NT2/D1 (cell line): ENCODE measurements at regions not wholly inside any gene's neighbourhood (a gene's known extent, or its start where the extent isn't known, plus 50 kb on each side); places are given as distances from the start of the nearest gene placed in this dataset.
A peak's percentile ranks its signal among the peaks of the same experiment; 100 is the strongest.
"Not testable (repeated sequence)": the region's sequence is repeated elsewhere in the genome, so short reads cannot be mapped to it uniquely, and the experiment has no call there.

Experiments
- DNase-seq: peaks from one replicate; pipeline ENCODE4 v3.0.0-alpha.2; 2011; ENCODE audit warnings: low read depth, low spot score
- H3K27me3 ChIP-seq: 2 replicates; pipeline ENCODE4 v1.6.0; 2011; ENCODE audit warnings: mild to moderate bottlenecking; ENCODE audit not compliant: insufficient read length, insufficient read depth
- H3K36me3 ChIP-seq: 2 replicates; pipeline ENCODE4 v1.6.1; 2011; ENCODE audit warnings: mild to moderate bottlenecking, low read length, mixed read lengths; ENCODE audit not compliant: insufficient read depth, insufficient read length
- H3K4me1 ChIP-seq: 2 replicates; pipeline ENCODE4 v1.5.1; 2011; ENCODE audit not compliant: insufficient read depth, insufficient read length
- H3K4me3 ChIP-seq: 2 replicates; pipeline ENCODE4 v1.5.1; 2011; ENCODE audit warnings: low read depth; ENCODE audit not compliant: insufficient read length
- H3K9ac ChIP-seq: 2 replicates; pipeline ENCODE4 v1.6.0; 2011; ENCODE audit warnings: low read depth; ENCODE audit not compliant: insufficient read length
- H3K9me3 ChIP-seq: 2 replicates; pipeline ENCODE4 v1.5.1; 2011; ENCODE audit warnings: mild to moderate bottlenecking, low read length; ENCODE audit not compliant: insufficient read depth
- SUZ12 ChIP-seq: IDR thresholded peaks from 2 replicates; pipeline ENCODE4 v1.6.1; 2011; ENCODE audit not compliant: insufficient read length, insufficient read depth; ENCODE audit errors: extremely low read depth
- YY1 ChIP-seq: IDR thresholded peaks from 2 replicates; pipeline ENCODE4 v1.6.1; 2011; ENCODE audit not compliant: insufficient read length, insufficient read depth
- ZNF274 ChIP-seq: IDR thresholded peaks from 2 replicates; pipeline ENCODE4 v1.6.1; 2011; ENCODE audit warnings: mild to moderate bottlenecking, low read depth, low read length

- H3K9me3 ChIP-seq: no peaks in the 10 kb centered on the region
- H3K4me3 ChIP-seq: no peak overlapping the region
- H3K36me3 ChIP-seq: no peaks in the 10 kb centered on the region
- no peaks in the 10 kb centered on the region for H3K27me3 ChIP-seq
- TF ChIP-seq SUZ12: no peak
- TF ChIP-seq ZNF274: no peak
- TF ChIP-seq YY1: no peak
- H3K4me1 ChIP-seq: no peaks in the 10 kb centered on the region
- no peak for DNase-seq
- H3K9ac ChIP-seq: no peak overlapping the region
Observed at GRCh38 chrX:131626681-131627296, 82.9 kb downstream of the OR13H1 start.

DNA sequence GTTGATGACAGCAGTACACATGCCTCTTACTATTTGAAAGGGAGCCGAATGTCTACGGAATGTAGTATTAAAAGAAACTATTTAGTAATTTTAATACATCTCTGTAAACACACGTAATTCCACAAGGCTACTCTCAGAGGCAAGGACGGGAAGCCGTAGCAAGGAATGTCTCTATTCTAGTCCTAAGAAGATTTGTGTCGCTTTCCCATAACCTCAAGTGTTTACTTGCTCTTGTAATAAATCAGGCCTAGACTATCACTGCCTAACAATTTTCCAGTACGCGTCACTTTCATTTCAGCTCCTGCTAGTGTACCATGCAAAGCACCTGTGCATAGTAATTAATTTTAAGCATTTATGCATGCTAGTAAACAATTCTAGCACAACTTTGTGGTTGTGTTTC lies 86.7 kb downstream of the OR13H1 start:
- Histone ChIP-seq H3K9me3 (no peaks in the 10 kb centered on the region), H3K4me3 (no peak overlapping the region), H3K9ac (no peak overlapping the region), H3K36me3 (no peaks in the 10 kb centered on the region), H3K4me1 (no peaks in the 10 kb centered on the region), H3K27me3 (no peaks in the 10 kb centered on the region)
- DNase-seq: no peak
- TF ChIP-seq YY1 (no peak), ZNF274 (no peak), SUZ12 (no peak)

DNA sequence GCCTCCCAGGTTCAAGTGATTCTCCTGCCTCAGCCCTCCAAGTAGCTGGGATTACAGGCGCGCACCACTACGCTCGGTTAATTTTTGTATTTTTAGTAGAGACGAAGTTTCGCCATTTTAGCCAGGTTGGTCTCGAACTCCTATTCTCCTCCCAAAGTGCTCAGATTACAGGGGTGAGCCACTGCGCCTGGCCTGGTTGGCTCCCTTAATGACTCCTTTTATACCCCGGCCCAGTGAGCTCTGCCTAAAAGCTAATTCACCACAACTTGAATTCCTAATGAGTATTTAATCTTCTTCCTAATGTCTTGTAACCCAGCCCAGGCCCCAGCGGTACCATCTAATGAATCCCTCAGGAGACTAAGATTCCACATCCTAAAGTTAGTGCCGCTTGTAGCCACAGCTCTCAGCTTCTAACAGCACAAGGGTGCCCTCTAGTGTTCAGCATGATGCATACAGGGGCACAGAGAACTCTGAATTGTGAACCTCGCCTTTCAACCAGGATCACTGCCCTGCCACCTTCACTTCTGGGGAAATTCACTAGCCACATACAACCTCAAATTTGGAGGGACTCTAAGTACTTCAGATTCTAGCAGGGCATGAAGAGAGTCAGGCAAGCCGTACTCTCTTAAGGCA lies 89.5 kb downstream of the OR13H1 start:
- Histone ChIP-seq H3K9ac (no peak overlapping the region), H3K36me3 (no peaks in the 10 kb centered on the region), H3K4me1 (no peaks in the 10 kb centered on the region), H3K4me3 (no peak overlapping the region), H3K9me3 (no peaks in the 10 kb centered on the region), H3K27me3 (no peaks in the 10 kb centered on the region)
- TF ChIP-seq ZNF274 (no peak), SUZ12 (no peak), YY1 (no peak)
- DNase-seq: peak; percentile 33

- TF ChIP-seq YY1 (no peak), SUZ12 (no peak), ZNF274 (no peak)
- Histone ChIP-seq H3K27me3 (no peaks in the 10 kb centered on the region), H3K4me3 (no peak overlapping the region), H3K36me3 (no peaks in the 10 kb centered on the region), H3K4me1 (no peaks in the 10 kb centered on the region), H3K9me3 (no peaks in the 10 kb centered on the region), H3K9ac (no peak overlapping the region)
- DNase-seq: no peak
Observed at GRCh38 chrX:131634900-131635299, 91.0 kb downstream of the OR13H1 start.

GRCh38 chrX:131646106-131646505 lies 102.2 kb downstream of the OR13H1 start:
- no peak for DNase-seq
- Histone ChIP-seq H3K4me3 (no peak overlapping the region), H3K4me1 (no peaks in the 10 kb centered on the region), H3K9me3 (no peaks in the 10 kb centered on the region), H3K9ac (no peak overlapping the region), H3K27me3 (no peaks in the 10 kb centered on the region), H3K36me3 (no peaks in the 10 kb centered on the region)
- no peak for TF ChIP-seq SUZ12
- no peak for TF ChIP-seq YY1
- no peak for TF ChIP-seq ZNF274

DNA sequence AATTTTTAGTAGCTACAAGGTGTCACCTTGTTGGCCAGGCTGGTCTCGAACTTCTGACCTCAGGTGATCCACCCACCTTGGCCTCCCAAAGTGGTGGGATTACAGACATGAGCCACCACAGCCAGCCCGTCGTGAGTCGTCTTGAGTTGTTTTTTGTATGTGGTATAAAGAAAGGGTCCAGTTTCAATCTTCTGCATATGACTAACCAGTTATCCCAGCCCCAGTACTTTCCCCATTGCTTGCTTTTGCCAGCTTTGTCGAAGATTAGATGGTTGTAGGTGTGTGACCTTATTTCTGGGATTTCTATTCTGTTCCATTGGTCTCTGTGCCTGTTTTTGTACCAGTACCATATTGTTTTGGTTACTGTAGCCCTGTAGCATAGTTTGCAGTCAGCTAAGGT lies 105.9 kb downstream of the OR13H1 start:
- TF ChIP-seq SUZ12: no peak
- TF ChIP-seq YY1: no peak
- no peak for TF ChIP-seq ZNF274
- H3K4me3 ChIP-seq: no peak overlapping the region
- no peaks in the 10 kb centered on the region for H3K9me3 ChIP-seq
- no peaks in the 10 kb centered on the region for H3K27me3 ChIP-seq
- H3K4me1 ChIP-seq: no peaks in the 10 kb centered on the region
- no peak for DNase-seq
- H3K36me3 ChIP-seq: no peaks in the 10 kb centered on the region
- no peak overlapping the region for H3K9ac ChIP-seq

DNA sequence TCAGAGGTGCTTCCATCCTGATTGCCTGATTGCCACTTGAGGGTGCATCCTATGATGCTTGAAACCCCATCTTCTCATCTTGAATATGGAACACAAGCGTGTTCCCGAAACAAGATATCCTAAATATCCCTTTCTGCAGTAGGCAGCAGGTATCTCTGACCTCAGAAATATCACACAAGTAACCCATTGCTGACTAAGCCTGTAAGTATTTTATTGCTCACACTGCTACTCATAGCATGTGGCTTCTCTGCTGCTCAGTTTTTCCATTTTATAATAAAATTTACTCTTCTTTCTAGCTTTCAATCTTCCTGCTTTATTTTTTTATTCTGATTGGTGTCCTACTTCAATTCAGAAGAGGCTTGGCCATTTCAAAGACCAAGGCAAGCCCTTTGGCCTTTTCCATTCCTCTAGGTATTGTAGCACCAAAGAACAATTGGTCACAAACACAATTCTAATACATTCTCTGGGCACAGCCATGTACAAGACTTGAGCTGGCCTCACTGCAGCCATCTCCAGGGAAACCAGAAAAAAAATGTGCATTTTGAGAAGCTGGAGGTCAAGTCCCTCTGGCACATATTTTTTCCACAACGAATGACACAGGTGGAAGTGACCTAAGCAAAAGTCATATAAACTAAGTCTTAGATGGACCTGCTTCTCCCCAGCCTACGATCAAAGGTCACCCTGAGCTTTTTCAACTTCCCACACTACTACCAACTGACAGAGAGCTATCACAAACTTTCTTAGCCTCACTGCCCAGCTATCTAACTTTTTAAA lies 107.0 kb downstream of the OR13H1 start:
- no peak overlapping the region for H3K4me3 ChIP-seq
- H3K36me3 ChIP-seq: no peaks in the 10 kb centered on the region
- H3K4me1 ChIP-seq: no peaks in the 10 kb centered on the region
- no peak for DNase-seq
- TF ChIP-seq ZNF274 (no peak), SUZ12 (no peak), YY1 (no peak)
- no peaks in the 10 kb centered on the region for H3K9me3 ChIP-seq
- H3K9ac ChIP-seq: no peak overlapping the region
- H3K27me3 ChIP-seq: no peaks in the 10 kb centered on the region

GRCh38 chrX:131663726-131664125 lies 119.9 kb downstream of the OR13H1 start:
- H3K27me3 ChIP-seq, H3K9me3 ChIP-seq, H3K9ac ChIP-seq, DNase-seq, H3K4me1 ChIP-seq, H3K36me3 ChIP-seq, H3K4me3 ChIP-seq: not testable (repeated sequence)
